Breast epithelium (tissue), 4 donors: ENCODE measurements at regions not wholly inside any gene's neighbourhood (a gene's known extent, or its start where the extent isn't known, plus 50 kb on each side); places are given as distances from the start of the nearest gene placed in this dataset.

Source experiments
- DNase-seq, 2 donors: peaks; one replicate each; pipeline ENCODE4 v3.0.0-alpha.2; 2019; ENCODE audit warnings: low spot score in 2 of 2
- H3K27ac ChIP-seq, 2 donors: fragments of 200-600 bp; sonication (generic) in 1 of 2; one replicate each; pipeline ENCODE4 v1.5.1; 2016 to 2019; ENCODE audit warnings: mild to moderate bottlenecking in 1 of 2
- H3K27me3 ChIP-seq, 2 donors: fragments of 200-600 bp; sonication (generic) in 1 of 2; one replicate each; pipeline versions ENCODE4 v1.5.1 to v1.6.0; 2017 to 2019; ENCODE audit warnings: control low read depth in 1 of 2, mild to moderate bottlenecking in 1 of 2
- H3K36me3 ChIP-seq: fragments of 200-600 bp; one replicate; pipeline ENCODE4 v1.5.1; 2019
- H3K4me1 ChIP-seq, 2 donors: fragments of 200-600 bp; sonication (generic); one replicate each; pipeline ENCODE4 v1.5.1; 2016 to 2019; ENCODE audit warnings: control low read depth in 1 of 2
- H3K4me3 ChIP-seq, 3 donors: fragments of 200-600 bp; sonication (generic); 1 replicate in 2 of 3; 2 replicates in 1 of 3; pipeline ENCODE4 v1.5.1; 2016 to 2019; ENCODE audit warnings: mild to moderate bottlenecking in 3 of 3, moderate library complexity in 2 of 3
- H3K9me3 ChIP-seq, 2 donors: fragments of 200-600 bp; sonication (generic) in 1 of 2; one replicate each; pipeline ENCODE4 v1.5.1; 2016 to 2019; ENCODE audit warnings: control low read depth in 1 of 2
- CTCF ChIP-seq, 3 donors: fragments of 450-650 bp; IDR thresholded peaks; one replicate each; pipeline ENCODE4 v1.5.1; 2016 to 2017; ENCODE audit warnings: antibody characterized with exemption in 3 of 3, mild to moderate bottlenecking in 3 of 3, moderate library complexity in 3 of 3
- POLR2A ChIP-seq: fragments of 450-650 bp; IDR thresholded peaks from one replicate; pipeline ENCODE4 v1.6.1; 2016; ENCODE audit warnings: antibody characterized with exemption, mild to moderate bottlenecking, moderate library complexity
- POLR2AphosphoS5 ChIP-seq, 3 donors: sonication (generic); formaldehyde crosslinking; IDR thresholded peaks; one replicate each; pipeline ENCODE4 v1.6.1; 2017; ENCODE audit warnings: antibody characterized with exemption in 3 of 3
- intact Hi-C: fragments of 100-400 bp; cut with DNase I; formaldehyde crosslinking; loops from one replicate; pipeline ENCODE4 v1.15.1; 2023; ENCODE audit warnings: low total_unique reads

DNA sequence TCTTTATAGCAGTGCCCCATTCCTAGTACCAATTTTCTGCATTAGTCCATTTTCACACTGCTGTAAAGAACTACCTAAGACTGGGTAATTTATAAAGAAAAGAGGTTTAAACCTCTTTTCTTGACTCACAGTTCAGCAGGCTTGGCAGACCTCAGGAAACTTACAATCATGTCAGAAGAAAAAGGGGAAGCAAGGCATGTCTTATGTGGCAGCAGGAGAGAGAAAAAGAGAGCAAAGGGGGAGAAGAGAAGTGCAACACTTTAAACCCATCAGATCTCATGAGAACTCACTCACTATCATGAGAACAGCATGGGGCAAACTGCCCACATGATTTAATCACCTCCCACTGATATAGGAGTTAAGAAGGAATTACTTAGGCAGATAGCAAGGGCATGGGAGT lies 101.6 kb upstream of the PLEKHG7 start:
- intact Hi-C loops: no loop called here

DNA sequence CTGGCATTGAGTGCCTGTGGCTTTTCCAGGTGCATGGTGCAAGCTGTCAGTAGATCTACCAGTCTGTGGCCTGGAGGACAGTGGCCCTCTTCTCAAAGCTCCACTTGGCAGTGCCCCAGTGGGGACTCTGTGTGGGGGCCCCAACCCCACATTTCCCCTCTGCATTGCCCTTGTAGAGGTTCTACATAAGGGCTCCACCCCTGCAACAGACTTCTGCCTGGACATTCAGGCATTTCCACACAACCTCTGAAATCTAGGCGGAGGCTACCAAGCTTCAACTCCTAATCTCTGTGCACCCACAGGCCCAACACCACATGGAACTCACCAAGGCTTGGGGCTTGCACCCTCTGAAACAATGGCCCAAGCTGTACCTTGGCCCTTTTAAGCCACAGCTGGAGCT lies 102.7 kb upstream of the PLEKHG7 start:
- Histone ChIP-seq H3K27ac (no peak overlapping the region), H3K27me3 (no peaks in the 10 kb centered on the region), H3K4me3 (no peak overlapping the region), H3K36me3 (no peaks in the 10 kb centered on the region), H3K9me3 (peaks cover 11 to 15% of the 10 kb centered on the region in 2 donors), H3K4me1 (no peaks in the 10 kb centered on the region)
- no peak for DNase-seq
- no peak for TF ChIP-seq POLR2A
- TF ChIP-seq CTCF (IDR thresholded peaks at IDR 0.05): no peak
- no peak for TF ChIP-seq POLR2AphosphoS5 (IDR thresholded peaks at IDR 0.05)
- intact Hi-C loops: no loop called here

More for the DNA sequence above, 101.6 kb upstream of the PLEKHG7 start:
- H3K9me3 ChIP-seq: peaks cover 11 to 15% of the 10 kb centered on the region in 2 donors
- H3K36me3 ChIP-seq: no peaks in the 10 kb centered on the region
- no peaks in the 10 kb centered on the region for H3K4me1 ChIP-seq
- no peak for DNase-seq
- no peak overlapping the region for H3K4me3 ChIP-seq
- H3K27ac ChIP-seq: no peak overlapping the region
- no peaks in the 10 kb centered on the region for H3K27me3 ChIP-seq
- TF ChIP-seq POLR2AphosphoS5 (IDR thresholded peaks at IDR 0.05): no peak
- TF ChIP-seq CTCF (IDR thresholded peaks at IDR 0.05): no peak
- TF ChIP-seq POLR2A: no peak

- H3K27me3 ChIP-seq: no peaks in the 10 kb centered on the region
- H3K9me3 ChIP-seq: peaks cover 11 to 15% of the 10 kb centered on the region in 2 donors
- H3K4me1 ChIP-seq: no peaks in the 10 kb centered on the region
- H3K27ac ChIP-seq: no peak overlapping the region
- H3K4me3 ChIP-seq: no peak overlapping the region
- no peak for TF ChIP-seq POLR2AphosphoS5 (IDR thresholded peaks at IDR 0.05)
- TF ChIP-seq POLR2A: no peak
- no peak for TF ChIP-seq CTCF (IDR thresholded peaks at IDR 0.05)
- DNase-seq: no peak
- H3K36me3 ChIP-seq: no peaks in the 10 kb centered on the region
- intact Hi-C loops: no loop called here
Observed at GRCh38 chr12:92597997-92598396, 104.8 kb upstream of the PLEKHG7 start.

GRCh38 chr12:92597118-92597517 lies 105.7 kb upstream of the PLEKHG7 start:
- Histone ChIP-seq H3K9me3 (peaks cover 11 to 15% of the 10 kb centered on the region in 2 donors), H3K27ac (no peak overlapping the region), H3K36me3 (no peaks in the 10 kb centered on the region), H3K27me3 (no peaks in the 10 kb centered on the region), H3K4me1 (no peaks in the 10 kb centered on the region), H3K4me3 (no peak overlapping the region)
- intact Hi-C loops: no loop called here
- DNase-seq: no peak
- TF ChIP-seq CTCF (IDR thresholded peaks at IDR 0.05) (no peak), POLR2AphosphoS5 (IDR thresholded peaks at IDR 0.05) (no peak), POLR2A (no peak)

- Histone ChIP-seq H3K4me3 (no peak overlapping the region), H3K27me3 (no peaks in the 10 kb centered on the region), H3K36me3 (no peaks in the 10 kb centered on the region), H3K4me1 (no peaks in the 10 kb centered on the region), H3K27ac (no peak overlapping the region), H3K9me3 (peaks cover 11 to 15% of the 10 kb centered on the region in 2 donors)
- TF ChIP-seq POLR2A (no peak), CTCF (IDR thresholded peaks at IDR 0.05) (no peak), POLR2AphosphoS5 (IDR thresholded peaks at IDR 0.05) (no peak)
- DNase-seq: no peak
- intact Hi-C loops: no loop called here
Observed at GRCh38 chr12:92596383-92596782, 106.4 kb upstream of the PLEKHG7 start.
